DOHH2 (cell line): ENCODE measurements at regions not wholly inside any gene's neighbourhood (a gene's known extent, or its start where the extent isn't known, plus 50 kb on each side); places are given as distances from the start of the nearest gene placed in this dataset.

ENCODE experiments used
- CTCF ChIP-seq: fragments of 200-600 bp; sonication (generic); IDR thresholded peaks from one replicate; pipeline ENCODE4 v1.5.1; 2014; ENCODE audit warnings: antibody characterized with exemption, mild to moderate bottlenecking, low read depth, low read length; ENCODE audit not compliant: poor library complexity, severe bottlenecking
- EZH2phosphoT487 ChIP-seq: fragments of 200-600 bp; sonication (generic); IDR thresholded peaks from 2 replicates; pipeline ENCODE4 v1.6.1; 2017; ENCODE audit warnings: borderline replicate concordance, mild to moderate bottlenecking, antibody characterized with exemption, low read length, moderate library complexity, mixed read lengths

GRCh38 chr14:71804992-71805391 is 127.2 kb upstream of the RGS6 start:
- TF ChIP-seq CTCF (no peak), EZH2phosphoT487 (no peak)
